ENCODE measurements at regions not wholly inside any gene's neighbourhood (a gene's known extent, or its start where the extent isn't known, plus 50 kb on each side); places are given as distances from the start of the nearest gene placed in this dataset.
"Not testable (repeated sequence)": the region's sequence is repeated elsewhere in the genome, so short reads cannot be mapped to it uniquely, and the experiment has no call there.

DNA sequence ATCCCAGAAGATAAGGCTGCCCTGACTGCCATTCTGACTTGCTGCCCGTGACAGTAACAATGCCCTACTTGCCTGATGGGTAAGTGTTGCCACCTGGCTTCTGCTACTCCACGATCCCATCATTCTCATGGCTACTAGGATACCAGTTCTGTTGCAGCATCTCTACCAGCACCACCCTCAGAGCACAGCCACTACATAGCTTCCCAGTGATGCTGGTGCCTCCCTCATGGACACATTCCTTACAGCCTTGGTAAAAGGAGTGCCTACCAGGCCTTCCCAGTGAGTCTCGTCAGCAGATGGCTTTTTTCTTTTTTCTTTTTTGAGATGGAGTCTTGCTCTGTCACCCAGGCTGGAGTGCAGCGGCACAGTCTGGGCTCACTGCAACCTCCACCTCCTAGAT, 84.4 kb upstream of the CMKLR1 start:
- no peak for DNase-seq

DNA sequence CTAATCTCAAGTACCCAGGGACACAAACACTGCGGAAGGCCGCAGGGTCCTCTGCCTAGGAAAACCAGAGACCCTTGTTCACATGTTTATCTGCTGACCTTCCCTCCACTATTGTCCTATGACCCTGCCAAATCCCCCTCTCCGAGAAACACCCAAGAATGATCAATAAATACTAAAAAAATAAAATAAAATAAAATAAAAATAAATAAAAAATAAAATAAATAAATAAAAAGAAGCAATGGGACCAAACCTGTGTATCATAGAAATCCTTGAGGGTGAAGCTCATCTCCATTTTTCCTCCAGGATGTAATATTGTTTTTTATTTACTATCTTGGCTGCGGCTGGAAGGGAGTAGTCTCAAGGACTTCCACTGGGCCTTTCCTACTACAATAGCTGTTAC, 82.0 kb upstream of the CMKLR1 start:
- not testable (repeated sequence) for DNase-seq

- DNase-seq = not testable (repeated sequence)
These were observed 81.3 kb upstream of the CMKLR1 start for GRCh38 chr12:108420421-108420820.

DNA sequence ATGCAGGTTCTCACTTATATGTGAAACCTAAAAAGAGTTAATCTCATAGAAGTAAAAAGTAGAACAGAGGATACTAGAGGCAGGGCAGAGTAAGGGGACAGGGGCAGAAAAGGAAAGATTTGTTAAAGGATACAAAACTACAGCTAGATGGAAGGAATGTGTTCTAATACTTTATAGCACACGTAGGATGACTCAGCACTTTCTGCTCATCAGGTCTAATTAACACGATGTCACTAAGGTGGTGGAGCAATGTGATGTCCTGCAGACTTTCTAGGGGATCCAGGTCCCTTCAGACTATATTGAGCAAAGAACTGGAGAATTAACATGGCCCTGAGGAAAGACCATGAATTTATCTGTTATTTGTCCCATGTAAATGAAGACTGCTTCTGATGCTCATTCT, 80.8 kb upstream of the CMKLR1 start:
- DNase-seq = no peak

DNA sequence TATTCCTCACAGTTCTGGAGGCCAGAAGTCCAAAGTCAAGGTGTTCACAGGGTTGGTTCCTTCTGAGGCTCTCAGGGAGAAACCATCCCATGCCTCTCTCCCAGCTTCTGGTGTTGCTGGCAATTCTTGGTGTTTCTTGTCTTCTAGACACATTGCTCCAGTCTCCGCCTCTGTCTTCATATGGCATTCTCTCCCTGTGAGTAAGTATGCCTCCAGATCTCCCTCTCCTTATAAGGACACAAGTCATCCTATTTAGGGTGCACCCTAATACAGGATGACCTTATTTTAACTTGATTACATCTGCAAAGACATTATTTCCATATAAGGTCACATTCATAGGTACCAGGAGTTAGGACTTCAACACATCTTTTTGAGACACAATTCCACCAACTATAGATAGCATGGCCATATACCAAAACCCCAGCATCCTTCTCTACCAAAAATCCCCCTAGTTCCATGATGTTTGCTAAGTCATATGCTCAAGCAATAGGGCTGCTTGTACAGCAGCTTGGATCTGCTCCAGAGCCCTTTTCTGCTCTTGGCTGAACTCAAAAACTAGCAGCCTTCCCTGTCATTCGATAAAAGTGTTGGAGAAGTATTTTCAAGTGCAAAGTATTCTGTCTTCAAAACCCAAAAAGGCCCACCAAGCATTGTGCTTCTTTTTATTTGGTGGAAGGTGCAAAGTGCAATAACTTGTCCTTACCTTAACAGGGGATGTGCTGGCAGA, 79.2 kb upstream of the CMKLR1 start:
- no peak for DNase-seq

DNA sequence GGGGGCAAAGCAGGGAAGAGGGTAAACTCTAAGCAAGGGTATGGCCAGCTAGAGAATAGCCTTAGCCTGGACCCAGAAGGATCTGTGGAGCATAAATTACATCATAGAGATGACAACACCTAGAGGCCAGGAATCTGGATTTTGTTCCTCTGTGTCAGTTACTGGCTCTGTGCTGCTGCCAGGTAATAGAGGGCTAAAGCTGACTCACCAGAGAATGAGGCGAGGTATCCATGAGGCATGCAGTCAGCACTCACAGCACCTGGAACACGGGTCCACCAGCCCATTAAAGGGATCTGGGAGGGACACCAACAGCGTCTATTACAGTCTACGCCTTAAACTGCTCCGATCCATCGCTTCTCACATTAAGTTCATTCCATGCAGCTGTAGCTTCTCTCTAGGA, 74.9 kb upstream of the CMKLR1 start:
- no peak for DNase-seq

- no peak for DNase-seq
These were observed 71.6 kb upstream of the CMKLR1 start for GRCh38 chr12:108410689-108411088.

DNA sequence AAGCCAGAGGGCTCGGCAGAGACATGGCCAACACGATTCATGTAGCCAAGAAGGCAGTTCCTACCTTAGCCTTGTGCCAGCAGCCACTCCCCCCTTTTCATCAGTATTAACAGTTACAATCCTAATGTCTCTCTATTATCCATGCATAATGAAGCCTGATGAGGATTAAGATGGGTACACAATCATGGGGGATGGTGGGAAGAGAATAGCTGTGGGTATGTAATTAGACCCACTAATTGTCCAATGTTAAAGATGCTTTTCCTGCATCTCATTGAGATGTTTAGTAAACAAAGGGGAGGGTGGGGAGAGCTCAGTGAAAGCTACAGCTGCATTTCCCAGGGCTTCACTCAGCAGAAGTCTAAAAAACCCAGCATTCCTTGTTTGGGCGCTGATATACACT, 70.4 kb upstream of the CMKLR1 start:
- no peak for DNase-seq

DNA sequence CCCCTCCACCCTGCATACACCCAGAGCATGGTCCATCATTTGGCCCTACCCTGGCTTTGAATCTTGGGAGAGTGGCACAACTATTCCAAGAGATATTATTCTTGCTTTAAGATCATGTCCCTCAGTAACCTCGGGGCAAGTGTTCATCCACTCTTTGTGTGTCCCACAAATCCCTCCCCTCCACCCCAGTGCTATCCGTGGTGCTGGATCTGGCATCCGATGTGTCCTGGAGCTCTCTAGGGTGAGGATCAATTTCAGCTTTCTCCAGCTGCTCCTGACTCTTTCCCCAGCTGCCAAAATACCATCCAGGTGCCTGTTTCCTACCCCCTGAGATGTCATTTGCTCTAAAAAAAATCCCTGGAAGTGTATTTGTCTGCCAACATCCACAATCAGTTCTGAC, 64.8 kb upstream of the CMKLR1 start:
- no peak for DNase-seq

- no peak for DNase-seq
These were observed 62.9 kb upstream of the CMKLR1 start for GRCh38 chr12:108401964-108402363.

DNA sequence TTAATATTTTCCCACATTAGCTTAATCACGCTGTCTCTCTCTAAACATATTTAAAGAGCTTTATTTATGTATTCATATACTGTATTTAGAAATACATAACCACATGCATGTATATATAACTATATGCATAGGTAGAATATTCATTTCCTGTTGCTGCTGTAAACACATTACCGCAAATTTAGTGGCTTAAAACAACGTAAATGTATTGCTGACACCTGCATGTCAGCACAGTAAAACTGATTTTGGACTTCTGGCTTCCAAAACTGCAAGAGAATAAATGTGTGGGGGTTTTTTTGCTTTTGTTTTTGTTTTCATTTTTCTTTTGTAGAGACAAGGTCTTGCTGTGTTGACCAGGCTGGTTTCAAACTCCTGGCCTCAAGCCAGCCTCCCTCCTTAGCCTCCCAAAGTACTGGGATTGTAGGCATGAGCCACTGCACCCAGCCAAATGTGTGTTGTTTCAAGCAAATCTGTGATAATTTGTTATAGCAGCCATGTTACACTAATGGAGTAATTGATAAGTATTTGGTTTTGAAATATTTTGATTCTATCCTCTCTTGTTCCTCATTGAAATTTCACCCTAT, 61.9 kb upstream of the CMKLR1 start:
- no peak for DNase-seq

DNA sequence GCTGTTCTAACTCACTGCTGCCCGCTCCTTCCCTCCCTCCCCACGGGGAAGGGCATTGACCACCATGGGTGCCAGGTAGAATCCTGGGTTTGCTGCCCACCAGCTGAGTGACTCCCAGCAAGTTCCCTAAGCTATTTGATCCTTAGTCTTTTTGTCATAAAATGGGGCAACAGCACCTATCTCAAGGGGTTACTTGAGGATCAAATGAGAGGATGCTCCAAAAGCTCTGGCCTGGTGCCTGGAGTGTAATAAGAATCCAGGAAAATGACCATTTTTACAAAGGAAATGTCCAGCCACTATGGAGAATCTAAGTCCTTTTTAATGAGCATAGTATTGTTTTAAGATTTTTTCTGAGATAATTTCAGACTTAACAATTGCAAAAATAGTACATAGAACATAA, 61.4 kb upstream of the CMKLR1 start:
- DNase-seq = no peak

- no peak for DNase-seq
These were observed 60.9 kb upstream of the CMKLR1 start for GRCh38 chr12:108400056-108400455.

GRCh38 chr12:108399514-108399913, 60.4 kb upstream of the CMKLR1 start:
- no peak for DNase-seq

GRCh38 chr12:108394196-108394595, 55.1 kb upstream of the CMKLR1 start:
- no peak for DNase-seq

- no peak for DNase-seq
These were observed 53.2 kb upstream of the CMKLR1 start for GRCh38 chr12:108392284-108392683.

DNA sequence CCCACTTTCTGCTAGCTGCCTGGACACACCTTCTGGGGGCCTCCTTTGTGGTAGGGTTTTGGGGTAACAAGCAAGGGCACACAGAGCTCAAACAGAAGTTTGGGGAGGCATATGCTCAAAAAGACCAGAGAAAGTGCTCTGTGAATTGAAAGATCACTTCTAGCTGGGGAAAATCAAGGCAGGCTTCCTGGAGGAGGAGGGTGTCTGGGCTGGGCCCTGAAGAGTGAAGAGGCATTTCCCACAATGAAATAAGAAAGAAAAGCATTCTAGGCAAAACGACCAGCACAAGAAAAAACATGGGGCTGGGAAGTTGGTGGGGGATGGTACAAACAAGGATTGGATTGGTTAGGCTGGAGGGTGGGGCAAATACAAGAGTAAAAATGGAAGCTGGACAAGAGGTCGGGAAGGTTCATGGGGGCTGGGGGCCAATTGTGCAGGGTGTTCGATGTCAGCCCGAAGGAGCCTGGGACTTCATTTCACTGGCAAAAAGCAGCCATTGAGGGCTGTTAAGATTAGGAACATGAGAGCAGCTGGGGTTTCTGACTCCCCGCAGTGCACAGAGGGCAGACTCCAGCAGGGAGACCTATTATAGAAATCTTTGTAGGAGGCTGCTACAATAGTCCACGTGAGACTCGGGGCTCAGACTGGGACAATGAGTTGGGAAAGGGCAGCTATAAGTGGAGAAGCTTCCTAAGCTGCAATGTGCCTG, 51.5 kb upstream of the CMKLR1 start:
- no peak for DNase-seq

GRCh38 chr12:108389544-108389943, 50.4 kb upstream of the CMKLR1 start:
- no peak for DNase-seq
